GM12878 (cell line): ENCODE measurements at regions not wholly inside any gene's neighbourhood (a gene's known extent, or its start where the extent isn't known, plus 50 kb on each side); places are given as distances from the start of the nearest gene placed in this dataset.

Experiments
- ATAC-seq: fragments of 200-7000 bp; cut with Tn5 transposase; 3 replicates; pipeline ENCODE4 v1.9.1; 2020; ENCODE audit warnings: mild to moderate bottlenecking, moderate library complexity
- BruUV-seq: library from RNA; stranded (reverse); fragments of 400-500 nt; replicated peaks from 2 replicates; lab custom pipeline; 2021; lab: Mats Ljungman, UMichigan
- CTCF ChIA-PET: fragments of 300-600 bp; sonication (Branson Sonifier 250); formaldehyde crosslinking; extraction: SDS; loops from one replicate; lab custom pipeline; 2021; ENCODE audit warnings: inconsistent platforms; lab: Yijun Ruan, JAX
- POLR2A ChIA-PET: fragments of 350-600 bp; formaldehyde crosslinking; extraction: SDS; loops from one replicate; lab custom pipeline; 2021; ENCODE audit warnings: inconsistent platforms; lab: Charles Lee
- RAD21 ChIA-PET: fragments of 300-600 bp; sonication (Branson Sonifier 250); formaldehyde crosslinking; loops from one replicate; lab custom pipeline; 2023; ENCODE audit warnings: antibody characterized with exemption; ENCODE audit not compliant: unreplicated experiment; lab: Charles Lee
- SMC1A ChIA-PET: fragments of 300-600 bp; sonication (Branson Sonifier 250); formaldehyde crosslinking; loops from one replicate; lab custom pipeline; 2023; ENCODE audit not compliant: unreplicated experiment, uncharacterized antibody; lab: Charles Lee
- DNase-seq: peaks from one replicate; pipeline ENCODE4 v3.0.0-alpha.2; 2011; ENCODE audit warnings: low read depth, low spot score
- FAIRE-seq: peaks from 3 replicates; lab custom pipeline; 2011; peaks lifted over from hg19 to GRCh38; lab: Jason Lieb, UNC
- H2AFZ ChIP-seq: 2 replicates; pipeline ENCODE4 v1.6.0; 2011; ENCODE audit warnings: low read depth, low read length, control low read depth; ENCODE audit not compliant: control insufficient read depth
- H3K27ac ChIP-seq: 2 replicates; pipeline ENCODE4 v1.5.1; 2011; ENCODE audit warnings: control low read depth; ENCODE audit not compliant: control insufficient read depth, insufficient read depth
- H3K27me3 ChIP-seq, 2 experiments: replicated peaks in 1 of 2; 2 replicates each; pipeline versions ENCODE4 v1.6.0 to v1.6.1; 2011; ENCODE audit warnings: low read length in 1 of 2; ENCODE audit not compliant: control insufficient read depth in 2 of 2, insufficient read depth in 2 of 2
- H3K36me3 ChIP-seq, 2 experiments: 2 replicates each; pipeline ENCODE4 v1.5.1; 2011; ENCODE audit warnings: low read length in 1 of 2; ENCODE audit not compliant: control insufficient read depth in 2 of 2, insufficient read depth in 2 of 2
- H3K4me1 ChIP-seq: 2 replicates; pipeline ENCODE4 v1.6.1; 2011; ENCODE audit warnings: mild to moderate bottlenecking, low read length, moderate library complexity, mixed read lengths; ENCODE audit not compliant: control insufficient read depth, insufficient read depth
- H3K4me2 ChIP-seq: 2 replicates; pipeline ENCODE4 v1.6.0; 2011; ENCODE audit warnings: control low read depth; ENCODE audit not compliant: control insufficient read depth, insufficient read depth
- H3K4me3 ChIP-seq: fragments of 200-600 bp; sonication (generic); 2 replicates; pipeline ENCODE4 v1.5.1; 2016
- H3K79me2 ChIP-seq: 2 replicates; pipeline ENCODE4 v1.6.0; 2011; ENCODE audit warnings: low read length; ENCODE audit not compliant: control insufficient read depth, insufficient read depth
- H3K9ac ChIP-seq: 2 replicates; pipeline ENCODE4 v1.8.0; 2011; ENCODE audit warnings: low read length, control low read depth, mixed read lengths; ENCODE audit not compliant: control insufficient read depth, insufficient read depth
- H3K9me3 ChIP-seq: replicated peaks from 3 replicates; pipeline ENCODE4 v1.5.1; 2011; ENCODE audit warnings: mild to moderate bottlenecking, low read length; ENCODE audit not compliant: control insufficient read depth, insufficient read depth
- H4K20me1 ChIP-seq: 2 replicates; pipeline ENCODE4 v1.6.0; 2011; ENCODE audit not compliant: control insufficient read depth, insufficient read depth
- ATF7 ChIP-seq: fragments of 450-650 bp; IDR thresholded peaks from 2 replicates; pipeline ENCODE4 v1.6.1; 2016; ENCODE audit warnings: low read depth, mild to moderate bottlenecking
- BCL3 ChIP-seq: IDR thresholded peaks from 2 replicates; pipeline ENCODE4 v1.6.1; 2011; ENCODE audit warnings: borderline replicate concordance, low read depth, mild to moderate bottlenecking, moderate library complexity, low read length; ENCODE audit not compliant: insufficient read depth, poor library complexity, severe bottlenecking
- CBX5 ChIP-seq: sonication (generic); IDR thresholded peaks from 2 replicates; pipeline ENCODE4 v1.6.1; 2016; ENCODE audit warnings: low read depth, moderate library complexity, mild to moderate bottlenecking, inconsistent platforms
- CEBPZ ChIP-seq: fragments of 150-350 bp; IDR thresholded peaks from 2 replicates; pipeline ENCODE4 v1.6.1; 2016; ENCODE audit warnings: low read depth, low read length
- CHD1 ChIP-seq: IDR thresholded peaks from 2 replicates; pipeline ENCODE4 v1.6.1; 2012; ENCODE audit warnings: low read depth, low read length, improper control_type of control experiment
- CREB1 ChIP-seq: IDR thresholded peaks from 2 replicates; pipeline ENCODE4 v1.6.1; 2012; ENCODE audit warnings: low read depth, mild to moderate bottlenecking, inconsistent platforms
- E2F4 ChIP-seq: IDR thresholded peaks from 2 replicates; pipeline ENCODE4 v1.6.1; 2012; ENCODE audit warnings: low read depth, low read length, improper control_type of control experiment
- E4F1 ChIP-seq: fragments of 450-650 bp; IDR thresholded peaks from 2 replicates; pipeline ENCODE4 v1.6.1; 2018; ENCODE audit warnings: borderline replicate concordance, mild to moderate bottlenecking; ENCODE audit not compliant: partially characterized antibody
- EP300 ChIP-seq, 2 experiments: fragments of 150-350 bp in 1 of 2; IDR thresholded peaks; 2 replicates each; pipeline ENCODE4 v1.6.1; 2011 to 2012; ENCODE audit warnings: low read depth in 2 of 2, low read length in 2 of 2, borderline replicate concordance in 1 of 2, improper control_type of control experiment in 1 of 2, inconsistent platforms in 1 of 2; ENCODE audit not compliant: control insufficient read depth in 1 of 2
- GABPA ChIP-seq: IDR thresholded peaks from 2 replicates; pipeline ENCODE4 v1.6.1; 2014; ENCODE audit warnings: antibody characterized with exemption, low read depth, mild to moderate bottlenecking, inconsistent platforms
- HDAC2 ChIP-seq: fragments of 200-600 bp; sonication (generic); IDR thresholded peaks from 2 replicates; pipeline ENCODE4 v1.6.1; 2017
- MTA3 ChIP-seq: IDR thresholded peaks from 2 replicates; pipeline ENCODE4 v1.6.1; 2012; ENCODE audit warnings: low read length, inconsistent platforms, borderline replicate concordance
- RCOR1 ChIP-seq: conservative IDR thresholded peaks from 2 replicates; pipeline ENCODE4 v1.6.1; 2012; ENCODE audit warnings: low read depth, low read length, improper control_type of control experiment
- SIN3A ChIP-seq: IDR thresholded peaks from 2 replicates; pipeline ENCODE4 v1.6.1; 2012; ENCODE audit warnings: low read depth, low read length, improper control_type of control experiment
- STAT3 ChIP-seq: IDR thresholded peaks from 2 replicates; pipeline ENCODE4 v1.6.1; 2011; ENCODE audit warnings: low read depth, low read length, improper control_type of control experiment
- ZNF274 ChIP-seq: IDR thresholded peaks from one replicate; pipeline ENCODE4 v1.8.0; 2011; ENCODE audit not compliant: insufficient read length, insufficient read depth
- WGBS: methylation state at CpG from one replicate; pipeline ENCODE4 v1.1.6; 2016; ENCODE audit warnings: low lambda C conversion rate; ENCODE audit not compliant: insufficient replicate concordance, insufficient coverage; ENCODE audit errors: missing lambda C conversion rate; 5-methylcytosine and 5-hydroxymethylcytosine counted together
- in situ Hi-C: fragments of 300-500 bp; cut with MboI; formaldehyde crosslinking; loops from 9 replicates; pipeline ENCODE4 v1.14.3; 2018; ENCODE audit warnings: mixed read lengths
- intact Hi-C: fragments of 100-400 bp; cut with micrococcal nuclease; formaldehyde crosslinking; loops from one replicate; pipeline ENCODE4 v1.14.2; 2022; ENCODE audit not compliant: unreplicated experiment

- TF ChIP-seq E2F4 (no peak), MTA3 (no peak), GABPA (no peak), HDAC2 (no peak)
These were observed 150.5 kb upstream of the GRIK3 start (continued) for GRCh38 chr1:37184789-37185188.

- H2AFZ ChIP-seq, result no peak overlapping the region
- no peak for ATAC-seq
- H4K20me1 ChIP-seq, result no peaks in the 10 kb centered on the region
- ChIA-PET SMC1A (no interaction called here), RAD21 (no interaction called here), CTCF (no interaction called here), POLR2A (no interaction called here)
- H3K4me3 ChIP-seq, result no peak overlapping the region
- H3K9me3 ChIP-seq, result no peaks in the 10 kb centered on the region
- no peak overlapping the region for H3K27ac ChIP-seq
- no peaks in the 10 kb centered on the region for H3K4me1 ChIP-seq
- no peaks in the 10 kb centered on the region for H3K36me3 ChIP-seq
- no peak for DNase-seq
- 0 out of 4 replicates have a peak, but pooled peaks cover 0 to 3% of the 10 kb centered on the region in 2 experiments for H3K27me3 ChIP-seq
- H3K4me2 ChIP-seq, result no peak overlapping the region
- H3K9ac ChIP-seq, result no peak overlapping the region
- no TSS peak for BruUV-seq
- no peaks in the 10 kb centered on the region for H3K79me2 ChIP-seq
- 83% methylated on average over 1 of the region's 1 CpG for WGBS
- in situ Hi-C loops, result no loop called here
- FAIRE-seq, result no peak
- intact Hi-C loops, result no loop called here
- no peak for TF ChIP-seq EP300 (IDR thresholded peaks at IDR 0.05; ENCODE audit: borderline replicate concordance in 1 of 2, control insufficient read depth in 1 of 2, low read depth in 2 of 2, low read length in 2 of 2)
- TF ChIP-seq STAT3, result no peak
- TF ChIP-seq E4F1, result no peak
- TF ChIP-seq BCL3, result no peak
- no peak for TF ChIP-seq SIN3A
- no peak for TF ChIP-seq ATF7
- TF ChIP-seq CBX5, result no peak
- TF ChIP-seq CREB1, result no peak
- TF ChIP-seq RCOR1, result no peak
- TF ChIP-seq ZNF274, result no peak
- no peak for TF ChIP-seq CHD1
- TF ChIP-seq CEBPZ, result no peak
These were observed 152.0 kb upstream of the GRIK3 start for GRCh38 chr1:37186246-37186756.
